ENCODE measurements at regions not wholly inside any gene's neighbourhood (a gene's known extent, or its start where the extent isn't known, plus 50 kb on each side); places are given as distances from the start of the nearest gene placed in this dataset.
"Not testable (repeated sequence)": the region's sequence is repeated elsewhere in the genome, so short reads cannot be mapped to it uniquely, and the experiment has no call there.

DNA sequence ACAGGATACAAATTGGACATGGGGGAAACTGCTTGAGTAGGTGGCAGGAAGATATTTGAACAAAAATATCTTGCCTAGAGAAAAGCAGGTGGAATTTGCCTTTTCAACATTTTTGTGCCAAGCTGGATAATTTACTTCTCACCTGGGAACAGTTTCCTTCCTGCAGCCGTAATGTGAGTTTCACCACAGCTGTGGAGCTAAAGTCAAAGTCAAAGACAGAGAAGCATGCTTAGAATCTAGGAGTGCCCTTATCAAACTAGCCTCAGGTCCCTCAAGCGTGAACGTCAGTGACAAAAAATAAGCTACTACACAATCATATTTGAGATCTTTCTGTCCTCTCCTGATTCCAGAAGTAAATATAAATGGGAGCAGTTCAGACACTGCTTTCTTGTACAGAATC lies 588.9 kb downstream of the MAT2B start:
- in situ Hi-C loops (cut with HindIII; ENCODE audit: low pct_ligation_motif_present, low pct_unique_long_range_greater_than_20kb, low sequenced_read_pairs), result no loop called here
- DNase-seq, result no peak

DNA sequence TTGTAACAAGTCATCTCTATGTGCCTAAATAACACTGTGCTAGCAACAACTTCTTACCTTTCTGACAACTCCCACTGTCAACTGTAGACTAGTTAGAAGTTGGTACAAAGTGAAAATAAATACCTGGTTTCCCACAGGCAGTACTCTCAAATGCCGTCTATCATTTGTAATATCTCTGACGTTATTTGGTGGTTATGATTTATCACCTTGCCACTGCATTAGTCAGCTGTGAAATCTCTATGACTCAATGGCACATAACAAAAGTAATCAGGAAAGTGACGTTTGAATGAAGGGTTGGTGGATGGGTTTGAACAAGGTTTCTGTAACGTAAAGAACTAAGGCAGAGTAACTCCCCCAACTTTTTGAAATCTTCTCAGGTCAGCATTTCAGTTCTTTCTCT lies 592.3 kb downstream of the MAT2B start:
- DNase-seq, result no peak

DNA sequence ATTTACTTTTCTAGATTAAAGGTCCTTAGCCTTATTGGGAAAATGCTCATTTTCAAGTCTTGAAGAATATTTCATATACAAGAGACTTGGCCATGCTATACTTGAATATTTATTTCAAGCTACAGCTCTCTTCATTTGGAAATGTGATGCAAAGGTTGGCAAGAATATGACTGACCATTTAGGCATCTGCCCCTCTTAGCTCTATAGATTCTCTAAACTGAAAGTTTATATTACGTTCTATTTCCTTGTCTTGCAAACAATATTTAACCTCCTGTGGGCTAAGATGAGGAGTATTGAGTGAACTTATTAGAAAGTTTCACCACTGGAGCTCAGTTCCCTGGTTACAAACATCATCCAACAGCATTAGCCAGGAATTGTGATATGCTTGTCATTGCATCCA lies 593.1 kb downstream of the MAT2B start:
- in situ Hi-C loops (cut with HindIII; ENCODE audit: low pct_ligation_motif_present, low pct_unique_long_range_greater_than_20kb, low sequenced_read_pairs), result no loop called here
- no peak for DNase-seq

More for the DNA sequence above, 592.3 kb downstream of the MAT2B start:
- in situ Hi-C loops (cut with HindIII; ENCODE audit: low pct_ligation_motif_present, low pct_unique_long_range_greater_than_20kb, low sequenced_read_pairs), result no loop called here

DNA sequence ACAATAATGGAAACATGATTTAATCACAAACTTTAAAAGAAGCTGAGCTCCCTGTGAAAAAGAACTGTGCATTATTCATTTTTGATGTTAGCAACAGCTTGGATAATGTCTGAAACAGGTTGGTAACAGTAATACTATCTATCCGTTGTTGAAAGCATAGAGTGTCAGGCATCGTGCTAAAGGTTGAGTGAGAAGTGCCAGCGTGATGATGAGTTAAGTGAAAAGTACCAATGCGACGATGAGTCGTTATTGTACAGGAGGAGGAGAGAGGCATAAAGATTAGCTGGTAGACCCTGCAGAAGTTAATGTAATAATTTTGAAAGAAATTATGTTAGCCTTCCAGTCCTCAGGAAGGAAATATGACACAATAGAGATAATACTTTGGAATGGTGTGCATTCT lies 593.6 kb downstream of the MAT2B start:
- in situ Hi-C loops (cut with HindIII; ENCODE audit: low pct_ligation_motif_present, low pct_unique_long_range_greater_than_20kb, low sequenced_read_pairs), result no loop called here
- DNase-seq, result no peak

DNA sequence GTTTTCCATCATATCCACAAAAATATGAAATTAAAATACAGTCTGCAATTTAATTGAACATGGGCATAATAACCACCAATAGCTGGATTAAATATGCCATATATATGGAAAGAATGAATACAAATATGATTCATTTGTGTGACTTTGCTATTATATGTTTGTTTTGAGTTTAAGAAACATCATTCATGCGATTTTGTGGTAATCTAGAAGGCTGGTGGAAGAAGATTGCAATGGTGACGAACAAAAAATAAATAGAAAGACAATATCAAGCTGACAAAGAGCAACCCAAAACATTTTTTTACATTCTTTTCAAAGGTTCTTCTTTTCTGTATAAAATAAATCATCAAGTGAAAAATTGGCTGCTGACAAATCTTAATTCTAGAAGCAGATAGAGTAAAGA lies 610.0 kb downstream of the MAT2B start:
- no peak for DNase-seq
- in situ Hi-C loops (cut with HindIII; ENCODE audit: low pct_ligation_motif_present, low pct_unique_long_range_greater_than_20kb, low sequenced_read_pairs), result no loop called here

DNA sequence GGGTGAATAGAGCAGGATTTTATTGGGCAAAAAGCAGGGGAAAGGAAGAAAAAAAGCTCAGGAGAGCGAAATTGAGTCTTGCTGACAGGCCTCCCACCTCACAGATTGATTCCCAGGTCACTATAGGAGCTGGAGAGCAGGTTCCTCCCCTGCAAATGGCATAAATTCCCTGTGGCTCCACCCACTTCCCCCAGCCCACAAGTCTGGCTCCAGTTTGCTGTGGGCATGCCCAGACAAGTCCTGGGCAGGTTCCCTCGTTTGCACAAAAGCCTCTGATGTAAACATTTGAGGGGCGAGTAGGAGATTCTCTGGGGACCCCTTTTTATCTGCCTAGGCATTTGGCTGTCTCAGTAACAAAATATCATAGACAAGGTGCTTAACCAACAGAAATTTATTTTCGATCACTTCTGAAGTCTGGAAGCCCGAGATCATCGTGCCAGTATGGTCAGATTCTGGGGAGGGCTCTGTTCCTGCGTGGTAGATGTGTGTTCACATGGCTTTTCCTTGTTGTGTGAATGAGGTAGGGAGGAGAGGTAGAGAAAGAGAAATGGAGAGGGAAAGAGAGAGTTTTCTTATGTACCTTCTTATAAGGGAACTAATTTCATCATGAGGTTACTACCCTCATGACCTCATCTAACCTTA lies 614.5 kb downstream of the MAT2B start:
- peak; percentile 54 for DNase-seq
- in situ Hi-C loops (cut with HindIII; ENCODE audit: low pct_ligation_motif_present, low pct_unique_long_range_greater_than_20kb, low sequenced_read_pairs), result no loop called here

DNA sequence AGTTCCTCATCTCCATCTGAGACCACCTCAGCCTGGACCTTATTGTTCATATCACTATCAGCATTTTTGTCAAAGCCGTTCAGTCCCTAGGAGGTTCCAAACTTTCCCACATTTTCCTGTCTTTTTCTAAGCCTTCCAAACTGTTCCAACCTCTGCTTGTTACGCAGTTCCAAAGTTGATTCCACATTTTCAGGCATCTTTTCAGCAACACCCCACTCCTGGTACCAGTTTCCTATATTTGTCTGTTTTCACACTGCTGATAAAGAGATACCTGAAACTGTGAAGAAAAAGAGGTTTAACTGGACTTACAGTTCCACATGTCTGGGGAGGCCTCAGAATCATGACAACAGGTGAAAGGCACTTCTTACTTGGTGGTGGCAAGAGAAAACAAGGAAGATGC lies 622.1 kb downstream of the MAT2B start:
- no peak for DNase-seq
- in situ Hi-C loops (cut with HindIII; ENCODE audit: low pct_ligation_motif_present, low pct_unique_long_range_greater_than_20kb, low sequenced_read_pairs), result no loop called here

DNA sequence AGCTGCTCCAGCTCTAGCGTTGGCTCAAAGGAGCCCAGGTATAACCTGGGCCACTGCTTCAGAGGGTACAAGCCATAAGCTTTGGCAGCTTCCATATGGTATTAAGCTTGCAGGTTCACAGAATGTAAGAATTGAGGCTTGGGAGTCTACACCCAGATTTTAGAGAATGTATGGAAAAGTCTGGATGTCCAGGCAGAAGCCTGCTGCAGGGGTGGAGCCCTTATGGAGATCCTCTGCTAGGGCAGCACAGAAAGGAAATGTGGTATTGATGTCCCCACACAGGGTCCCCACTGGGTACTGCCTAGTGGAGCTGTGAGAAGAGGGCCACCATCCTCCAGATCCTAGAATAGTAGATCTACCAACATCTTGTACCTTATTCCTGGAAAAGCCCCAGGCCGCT lies 626.9 kb downstream of the MAT2B start:
- in situ Hi-C loops (cut with HindIII; ENCODE audit: low pct_ligation_motif_present, low pct_unique_long_range_greater_than_20kb, low sequenced_read_pairs), result no loop called here
- no peak for DNase-seq

DNA sequence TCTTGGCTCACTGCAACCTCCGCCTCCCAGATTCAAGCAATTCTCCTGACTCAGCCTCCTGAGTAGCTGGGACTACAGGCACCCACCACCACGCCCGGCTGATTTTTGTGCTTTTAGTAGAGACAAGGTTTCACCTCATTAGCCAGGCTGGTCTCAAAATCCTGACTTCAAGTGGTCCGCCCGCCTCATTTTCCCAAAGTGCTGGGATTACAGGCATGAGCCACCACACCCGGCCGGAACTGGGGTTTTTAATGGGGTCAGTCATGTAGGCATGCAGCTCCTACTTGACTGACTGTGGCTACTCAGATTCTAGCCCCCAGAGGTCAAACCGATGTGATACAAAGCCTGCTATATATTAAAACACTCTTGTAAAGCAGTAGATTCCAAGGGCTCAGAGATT lies 631.7 kb downstream of the MAT2B start:
- in situ Hi-C loops (cut with HindIII; ENCODE audit: low pct_ligation_motif_present, low pct_unique_long_range_greater_than_20kb, low sequenced_read_pairs), result no loop called here
- no peak for DNase-seq

DNA sequence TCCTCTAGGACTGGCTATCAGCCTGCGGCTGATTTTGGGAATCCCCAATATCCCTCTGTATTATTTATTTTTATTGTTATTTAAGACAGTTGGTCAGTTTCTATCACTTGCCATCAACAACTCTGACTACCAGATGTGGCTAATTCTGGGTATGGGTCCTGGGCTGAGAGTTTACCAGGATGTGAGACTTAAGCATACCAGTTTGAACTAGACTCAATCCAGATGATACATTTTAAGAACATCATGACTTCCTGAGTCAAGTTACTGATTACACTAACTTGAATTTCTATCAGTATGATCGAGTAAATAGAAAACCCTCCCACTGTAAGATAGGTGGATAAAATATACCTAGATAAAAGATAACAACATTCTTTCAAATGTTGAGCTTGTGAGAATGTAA lies 634.0 kb downstream of the MAT2B start:
- in situ Hi-C loops (cut with HindIII; ENCODE audit: low pct_ligation_motif_present, low pct_unique_long_range_greater_than_20kb, low sequenced_read_pairs), result no loop called here
- no peak for DNase-seq

DNA sequence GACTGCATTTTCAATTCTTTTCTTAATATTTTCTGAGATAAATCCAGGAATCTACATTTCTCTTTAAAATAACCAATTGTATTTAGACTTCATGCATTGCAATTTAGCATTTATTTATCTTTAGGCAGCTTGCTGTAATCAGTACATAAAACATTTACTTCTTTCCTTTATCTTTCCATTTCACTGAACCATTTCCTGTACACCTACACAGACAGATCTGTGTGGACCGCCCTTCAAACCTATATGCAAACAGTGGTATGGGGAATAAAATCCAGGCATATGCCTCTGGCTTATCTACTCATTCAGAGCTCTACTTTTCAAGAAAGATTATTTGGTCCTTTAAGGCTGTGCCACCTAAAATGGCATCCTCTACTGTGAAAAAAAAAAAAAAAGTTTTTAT lies 640.0 kb downstream of the MAT2B start:
- DNase-seq, result no peak
- in situ Hi-C loops (cut with HindIII; ENCODE audit: low pct_ligation_motif_present, low pct_unique_long_range_greater_than_20kb, low sequenced_read_pairs), result no loop called here

DNA sequence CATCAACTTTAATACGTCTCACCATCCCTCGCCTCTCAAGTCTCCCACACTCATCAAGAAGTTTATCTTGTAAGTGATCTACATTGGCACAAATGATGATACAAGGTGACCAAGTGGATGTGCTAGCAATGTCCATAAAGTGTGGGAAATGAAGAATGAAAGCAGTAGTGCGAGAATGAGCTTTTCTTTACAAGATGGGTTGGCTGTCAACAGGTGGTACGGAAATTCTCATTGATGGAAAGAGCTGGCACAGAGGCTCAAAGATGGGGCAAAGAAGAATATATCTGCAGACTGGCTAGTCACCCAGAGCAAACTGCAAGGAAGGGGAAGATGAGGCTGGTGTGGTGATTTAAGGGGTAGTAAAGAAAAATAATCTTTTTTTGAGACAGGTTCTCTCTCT lies 640.8 kb downstream of the MAT2B start:
- in situ Hi-C loops (cut with HindIII; ENCODE audit: low pct_ligation_motif_present, low pct_unique_long_range_greater_than_20kb, low sequenced_read_pairs), result no loop called here
- DNase-seq, result no peak

DNA sequence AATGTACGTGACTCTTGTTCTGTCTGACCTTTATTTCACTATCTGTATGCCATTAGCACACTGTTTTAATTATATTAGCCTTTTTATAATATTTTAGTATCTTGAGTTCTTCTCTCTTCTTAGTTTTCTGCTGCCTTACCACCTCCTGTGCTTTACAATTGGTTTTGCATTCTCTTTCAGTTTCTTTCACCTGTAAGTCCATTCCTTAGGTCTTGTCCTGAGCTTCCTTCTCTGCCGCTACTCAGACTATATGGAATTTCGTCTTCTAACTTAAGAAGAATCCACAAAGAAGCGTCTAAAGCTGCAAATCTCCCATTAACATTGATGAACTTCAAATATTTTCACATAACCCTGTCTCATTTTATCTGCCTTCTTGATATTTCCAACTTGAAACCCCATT lies 642.9 kb downstream of the MAT2B start:
- DNase-seq, result no peak
- in situ Hi-C loops (cut with HindIII; ENCODE audit: low pct_ligation_motif_present, low pct_unique_long_range_greater_than_20kb, low sequenced_read_pairs), result no loop called here

DNA sequence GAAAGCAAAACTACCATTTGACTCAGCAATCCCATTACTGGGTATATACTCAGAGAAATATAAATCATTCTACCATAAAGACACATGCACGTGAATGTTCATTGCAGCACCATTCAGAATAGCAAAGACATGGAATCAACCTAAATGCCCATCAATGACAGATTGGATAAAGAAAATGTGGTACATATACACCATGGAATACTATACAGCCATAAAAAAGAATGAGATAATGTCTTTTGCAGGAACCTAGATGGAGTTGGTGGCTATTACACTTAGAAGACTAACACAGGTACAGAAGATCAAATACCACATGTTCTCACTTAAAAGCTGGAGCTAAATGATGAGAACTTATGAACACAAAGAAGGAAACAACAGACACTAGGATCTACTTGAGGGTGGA lies 647.1 kb downstream of the MAT2B start:
- in situ Hi-C loops (cut with HindIII; ENCODE audit: low pct_ligation_motif_present, low pct_unique_long_range_greater_than_20kb, low sequenced_read_pairs); DNase-seq: not testable (repeated sequence)

DNA sequence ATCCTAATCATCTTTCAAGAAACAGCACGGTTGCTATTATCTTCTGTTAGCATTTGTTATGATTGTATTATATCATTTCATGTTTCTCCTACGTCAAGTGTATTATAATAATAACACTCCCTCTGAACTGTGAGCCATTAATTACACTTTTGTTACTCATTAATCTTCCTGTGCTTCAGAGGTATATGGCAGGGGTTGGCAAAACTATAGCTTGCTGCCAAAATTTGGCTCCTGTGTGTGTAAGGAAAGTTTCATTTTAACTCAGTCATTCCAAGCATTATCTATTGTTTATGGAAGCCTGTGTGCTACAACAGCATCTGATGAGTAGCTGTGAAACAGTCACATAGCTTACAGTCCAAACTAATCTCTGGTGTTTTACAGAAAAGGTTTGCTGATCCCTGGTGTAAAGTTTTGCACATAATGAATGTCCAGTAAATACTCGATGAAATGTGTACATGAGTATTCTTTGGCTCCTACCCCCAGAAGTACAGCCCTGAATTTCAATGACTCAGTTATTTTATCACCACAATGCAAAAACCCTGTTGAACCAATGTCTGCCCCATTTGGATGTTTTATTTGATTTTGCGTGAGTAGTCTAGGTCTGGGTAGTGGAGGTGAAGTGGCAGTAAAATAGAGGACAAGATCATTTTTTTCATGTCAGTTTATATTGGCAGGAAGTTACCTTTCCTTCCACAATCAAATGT lies 648.2 kb downstream of the MAT2B start:
- in situ Hi-C loops (cut with HindIII; ENCODE audit: low pct_ligation_motif_present, low pct_unique_long_range_greater_than_20kb, low sequenced_read_pairs), result no loop called here

DNA sequence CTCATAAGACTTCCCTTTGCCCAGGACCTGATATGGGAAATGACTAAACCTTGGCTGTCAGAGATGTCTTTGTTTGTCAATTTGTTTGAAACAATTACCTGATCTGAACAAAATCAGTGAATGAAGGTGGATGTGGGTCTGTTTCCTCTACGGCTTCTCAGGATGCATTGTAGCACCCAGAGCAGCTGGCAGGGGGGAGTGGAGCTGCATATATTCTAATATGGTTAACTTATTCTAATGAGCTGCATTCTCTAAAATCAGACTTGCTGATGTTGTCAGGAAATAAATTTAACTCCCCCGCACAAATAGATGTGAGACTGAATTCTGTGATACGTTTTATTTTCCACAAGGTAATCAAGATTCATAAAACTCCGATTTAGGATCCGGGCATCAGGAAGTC lies 665.4 kb downstream of the MAT2B start:
- no peak for DNase-seq
- in situ Hi-C loops (cut with HindIII; ENCODE audit: low pct_ligation_motif_present, low pct_unique_long_range_greater_than_20kb, low sequenced_read_pairs), result no loop called here

More for the DNA sequence above, 648.2 kb downstream of the MAT2B start:
- no peak for DNase-seq

DNA sequence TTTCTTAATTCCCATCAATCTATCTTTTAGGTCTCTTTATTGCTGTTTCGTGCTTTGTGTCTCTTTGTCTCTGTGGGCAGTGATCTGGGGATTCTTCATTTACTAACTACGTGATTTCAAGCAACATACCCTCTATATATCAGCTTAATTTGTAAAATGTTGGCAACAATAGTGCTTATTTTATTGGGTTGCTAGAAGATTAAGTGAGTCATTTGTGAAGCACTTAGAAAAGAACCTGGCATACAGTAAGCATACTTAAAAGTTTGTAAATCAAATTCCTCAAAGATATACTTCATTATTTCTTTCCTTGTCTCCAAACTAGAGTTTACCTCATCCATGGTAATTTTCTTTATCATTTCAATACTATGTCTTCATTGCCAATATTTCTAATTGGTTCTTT lies 669.7 kb downstream of the MAT2B start:
- in situ Hi-C loops (cut with HindIII; ENCODE audit: low pct_ligation_motif_present, low pct_unique_long_range_greater_than_20kb, low sequenced_read_pairs), result no loop called here
- no peak for DNase-seq

DNA sequence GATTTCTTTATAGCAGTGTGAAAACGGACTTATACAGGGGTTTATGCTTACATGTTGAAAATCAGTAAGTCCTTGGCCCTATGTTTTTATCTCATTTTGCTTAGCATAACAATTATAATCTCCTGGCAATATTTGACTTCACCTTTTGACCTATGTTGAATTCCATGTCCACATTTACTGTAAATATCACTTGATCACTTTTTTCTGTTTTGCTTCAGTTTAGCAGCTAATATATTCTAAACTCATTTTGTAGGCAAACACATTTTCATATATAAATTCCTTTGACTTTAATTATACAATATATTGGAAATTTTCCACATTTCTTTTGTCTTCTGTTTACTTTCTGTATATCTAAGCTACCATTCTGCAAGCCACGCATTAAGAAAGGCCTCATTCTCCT lies 674.0 kb downstream of the MAT2B start:
- no peak for DNase-seq
- in situ Hi-C loops (cut with HindIII; ENCODE audit: low pct_ligation_motif_present, low pct_unique_long_range_greater_than_20kb, low sequenced_read_pairs), result no loop called here

DNA sequence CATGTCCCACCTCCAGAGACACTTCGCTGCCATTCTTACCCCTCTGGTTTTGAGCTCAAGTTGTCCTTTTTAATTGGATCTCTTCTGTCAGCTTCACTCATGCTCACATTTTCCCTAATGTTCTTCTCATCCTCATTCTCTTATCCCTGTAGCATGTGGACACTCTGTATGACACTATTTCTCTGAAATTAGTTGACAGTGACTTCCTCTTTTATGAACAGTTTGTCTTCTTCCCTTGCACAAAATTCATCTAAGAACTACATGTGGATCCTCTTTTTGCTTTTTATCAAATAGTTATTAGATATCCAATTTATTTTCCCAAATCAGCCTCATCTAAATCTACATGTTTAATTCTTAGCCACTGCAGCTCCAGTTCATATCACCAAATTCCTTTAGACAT lies 676.2 kb downstream of the MAT2B start:
- no peak for DNase-seq

DNA sequence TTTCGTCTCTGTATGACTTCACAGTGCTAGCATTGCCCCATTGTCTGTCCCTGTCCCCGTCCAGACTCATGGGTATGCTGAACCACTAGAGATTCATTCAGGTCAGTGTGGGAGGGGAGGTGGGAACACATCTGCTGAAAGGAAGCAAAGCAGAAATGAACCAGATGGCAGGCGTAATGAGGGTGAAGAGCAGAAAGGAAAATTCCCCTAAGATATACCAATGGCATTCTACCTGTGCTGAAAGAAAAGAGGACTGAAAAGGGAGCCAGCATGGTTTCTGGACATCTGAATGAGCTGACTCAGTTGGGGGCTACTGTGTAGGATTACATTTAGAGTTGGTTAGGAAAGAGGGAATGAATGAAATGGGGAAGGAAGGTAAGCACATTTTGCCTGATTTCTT lies 678.7 kb downstream of the MAT2B start:
- in situ Hi-C loops (cut with HindIII; ENCODE audit: low pct_ligation_motif_present, low pct_unique_long_range_greater_than_20kb, low sequenced_read_pairs), result no loop called here
- no peak for DNase-seq

More for the DNA sequence above, 676.2 kb downstream of the MAT2B start:
- in situ Hi-C loops (cut with HindIII; ENCODE audit: low pct_ligation_motif_present, low pct_unique_long_range_greater_than_20kb, low sequenced_read_pairs), result no loop called here
